GM12864 (cell line): ENCODE measurements at regions not wholly inside any gene's neighbourhood (a gene's known extent, or its start where the extent isn't known, plus 50 kb on each side); places are given as distances from the start of the nearest gene placed in this dataset.
"Not testable (repeated sequence)": the region's sequence is repeated elsewhere in the genome, so short reads cannot be mapped to it uniquely, and the experiment has no call there.

Source experiments
- DNase-seq: peaks from one replicate; pipeline ENCODE4 v3.0.0-alpha.2; 2011; ENCODE audit warnings: low read depth
- H3K4me3 ChIP-seq: 2 replicates; pipeline ENCODE4 v1.5.1; 2011; ENCODE audit warnings: mild to moderate bottlenecking, low read depth, low read length, control low read depth
- TF ChIP-seq, protein P1 (sequence below): IDR thresholded peaks from 2 replicates; pipeline ENCODE4 v1.5.1; 2011; ENCODE audit warnings: low read depth, mild to moderate bottlenecking, moderate library complexity, low read length, control low read depth, inconsistent platforms; ENCODE audit errors: missing control alignments

DNA sequence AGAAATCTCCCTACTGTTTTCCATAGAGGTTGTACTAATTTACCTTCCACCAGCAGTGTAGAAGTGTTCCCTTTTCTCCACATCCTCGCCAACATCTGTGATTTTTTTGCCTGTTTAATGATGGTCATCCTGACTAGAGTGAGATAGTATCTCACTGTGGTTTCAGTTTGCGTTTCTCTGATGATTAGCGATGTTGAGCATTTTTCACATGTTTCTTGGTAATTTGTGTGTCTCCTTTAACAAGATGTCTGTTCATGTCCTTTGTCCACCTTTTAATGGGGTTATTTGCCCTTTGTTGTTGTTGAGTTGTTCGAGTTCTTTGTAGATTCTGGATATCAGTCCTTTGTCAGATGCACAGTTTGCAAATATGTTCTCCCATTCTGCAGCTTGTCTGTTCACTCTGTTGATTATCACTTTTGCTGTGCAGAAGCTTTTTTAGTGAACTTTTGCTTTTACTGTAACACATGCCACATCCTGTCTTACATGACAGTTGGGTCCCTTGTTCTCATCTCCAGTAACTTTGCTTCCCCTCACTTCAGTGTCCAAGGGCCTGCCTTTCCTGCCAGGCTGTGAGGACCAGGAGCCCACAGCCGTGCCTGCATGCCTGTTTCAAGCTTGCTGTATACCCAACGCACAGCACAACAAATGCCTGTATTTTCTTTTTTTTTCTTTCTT lies 64.9 kb downstream of the SPRING1 start:
- peak; percentile 16 for DNase-seq
- TF ChIP-seq, protein P1, sequence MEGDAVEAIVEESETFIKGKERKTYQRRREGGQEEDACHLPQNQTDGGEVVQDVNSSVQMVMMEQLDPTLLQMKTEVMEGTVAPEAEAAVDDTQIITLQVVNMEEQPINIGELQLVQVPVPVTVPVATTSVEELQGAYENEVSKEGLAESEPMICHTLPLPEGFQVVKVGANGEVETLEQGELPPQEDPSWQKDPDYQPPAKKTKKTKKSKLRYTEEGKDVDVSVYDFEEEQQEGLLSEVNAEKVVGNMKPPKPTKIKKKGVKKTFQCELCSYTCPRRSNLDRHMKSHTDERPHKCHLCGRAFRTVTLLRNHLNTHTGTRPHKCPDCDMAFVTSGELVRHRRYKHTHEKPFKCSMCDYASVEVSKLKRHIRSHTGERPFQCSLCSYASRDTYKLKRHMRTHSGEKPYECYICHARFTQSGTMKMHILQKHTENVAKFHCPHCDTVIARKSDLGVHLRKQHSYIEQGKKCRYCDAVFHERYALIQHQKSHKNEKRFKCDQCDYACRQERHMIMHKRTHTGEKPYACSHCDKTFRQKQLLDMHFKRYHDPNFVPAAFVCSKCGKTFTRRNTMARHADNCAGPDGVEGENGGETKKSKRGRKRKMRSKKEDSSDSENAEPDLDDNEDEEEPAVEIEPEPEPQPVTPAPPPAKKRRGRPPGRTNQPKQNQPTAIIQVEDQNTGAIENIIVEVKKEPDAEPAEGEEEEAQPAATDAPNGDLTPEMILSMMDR = no peak
- peak overlapping the region; percentile 22 for H3K4me3 ChIP-seq

DNA sequence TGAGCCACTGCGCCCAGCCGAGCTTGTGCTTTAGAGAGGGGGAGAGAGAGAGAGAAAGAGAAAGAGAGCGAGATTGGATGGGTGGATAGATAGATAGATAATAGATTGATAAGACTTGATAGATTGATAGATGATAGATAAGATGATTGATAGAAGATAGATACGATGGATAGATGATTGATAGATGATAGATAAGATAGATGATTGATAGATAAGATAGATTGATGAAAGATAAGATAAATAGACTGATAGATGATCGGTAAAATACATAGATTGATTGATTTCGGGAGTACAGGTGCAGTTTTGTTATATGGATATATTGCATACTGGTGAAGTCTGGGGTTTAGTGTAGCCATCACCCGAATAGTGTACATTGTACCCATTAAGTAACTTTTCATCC lies 65.9 kb downstream of the SPRING1 start:
- no peak overlapping the region for H3K4me3 ChIP-seq
- TF ChIP-seq, protein P1 = no peak
- DNase-seq = no peak

DNA sequence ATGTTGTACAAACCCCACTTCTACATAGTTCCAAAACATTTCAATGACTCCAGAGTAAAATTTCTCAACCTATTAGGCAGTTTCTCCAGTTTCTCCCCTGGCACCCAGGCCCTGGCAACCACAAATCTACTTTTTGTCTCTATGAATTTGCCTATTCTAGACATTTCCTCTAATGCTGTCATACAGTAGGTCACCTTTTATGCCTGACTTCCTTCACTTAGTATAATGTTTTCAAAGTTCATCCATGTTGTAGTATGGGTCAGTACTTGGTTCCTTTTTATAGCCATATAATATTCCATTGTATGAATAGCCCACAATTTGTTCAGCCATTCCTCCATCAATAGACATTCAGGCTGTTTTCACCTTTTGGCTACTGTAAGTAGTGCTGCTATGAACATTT lies 67.0 kb downstream of the SPRING1 start:
- no peak for DNase-seq
- H3K4me3 ChIP-seq = no peak overlapping the region
- TF ChIP-seq, protein P1 = no peak

DNA sequence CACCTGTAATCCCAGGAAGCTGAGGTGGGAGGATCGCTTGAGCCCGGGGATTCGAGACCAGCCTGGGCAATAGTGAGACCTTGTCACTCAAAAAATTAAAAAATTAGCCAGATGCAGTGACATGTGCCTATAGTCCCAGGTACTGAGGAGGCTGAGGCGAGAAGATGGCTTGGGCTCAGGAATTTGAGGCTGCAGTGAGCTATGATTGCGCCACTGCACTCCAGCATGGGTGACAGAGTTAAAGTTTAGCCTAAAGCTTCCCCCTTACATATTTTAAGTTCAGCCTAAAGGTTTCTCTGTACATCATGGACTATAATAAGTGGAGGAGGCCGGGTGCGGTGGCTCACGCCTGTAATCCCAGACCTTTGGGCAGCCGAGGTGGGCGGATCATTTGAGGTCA lies 70.1 kb downstream of the SPRING1 start:
- TF ChIP-seq, protein P1 = no peak
- no peak for DNase-seq
- H3K4me3 ChIP-seq = no peak overlapping the region

DNA sequence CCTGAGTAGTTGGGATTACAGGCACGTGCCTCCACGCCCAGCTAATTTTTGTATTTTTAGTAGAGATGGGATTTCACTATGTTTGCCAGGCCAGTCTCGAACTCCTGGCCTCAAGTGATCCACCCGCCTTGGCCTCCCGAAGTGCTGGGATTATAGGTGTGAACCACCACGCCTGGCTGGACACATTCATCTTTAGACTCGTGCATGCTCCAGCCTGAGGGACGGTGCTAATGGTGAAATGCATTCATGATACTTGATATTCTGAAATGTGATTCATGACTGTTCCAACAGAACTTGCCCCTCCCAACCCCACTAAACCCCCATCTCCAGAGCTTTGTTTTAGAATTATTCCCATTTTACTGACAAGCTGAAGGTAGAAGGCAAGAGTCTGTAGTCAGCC lies 71.0 kb downstream of the SPRING1 start:
- DNase-seq, H3K4me3 ChIP-seq: not testable (repeated sequence)

DNA sequence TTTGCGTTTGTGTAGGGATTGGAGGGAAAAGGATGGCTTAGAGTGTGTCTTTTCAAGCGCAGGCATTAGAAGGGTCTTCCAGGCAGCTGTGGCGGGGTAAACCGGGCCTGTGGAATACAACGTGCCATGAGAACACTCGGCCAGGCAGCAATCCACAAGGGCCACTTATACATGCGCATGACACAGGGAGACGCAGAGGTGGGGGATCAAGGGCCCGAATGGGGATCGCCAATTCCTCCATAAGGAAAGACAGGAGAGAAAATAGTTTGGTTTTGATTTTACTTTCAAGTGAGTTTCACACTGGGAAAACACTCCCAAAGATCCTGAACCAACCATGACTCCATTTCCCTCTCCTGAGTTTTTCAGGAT lies 71.6 kb downstream of the SPRING1 start:
- DNase-seq = no peak
- TF ChIP-seq, protein P1 = no peak
- no peak overlapping the region for H3K4me3 ChIP-seq

DNA sequence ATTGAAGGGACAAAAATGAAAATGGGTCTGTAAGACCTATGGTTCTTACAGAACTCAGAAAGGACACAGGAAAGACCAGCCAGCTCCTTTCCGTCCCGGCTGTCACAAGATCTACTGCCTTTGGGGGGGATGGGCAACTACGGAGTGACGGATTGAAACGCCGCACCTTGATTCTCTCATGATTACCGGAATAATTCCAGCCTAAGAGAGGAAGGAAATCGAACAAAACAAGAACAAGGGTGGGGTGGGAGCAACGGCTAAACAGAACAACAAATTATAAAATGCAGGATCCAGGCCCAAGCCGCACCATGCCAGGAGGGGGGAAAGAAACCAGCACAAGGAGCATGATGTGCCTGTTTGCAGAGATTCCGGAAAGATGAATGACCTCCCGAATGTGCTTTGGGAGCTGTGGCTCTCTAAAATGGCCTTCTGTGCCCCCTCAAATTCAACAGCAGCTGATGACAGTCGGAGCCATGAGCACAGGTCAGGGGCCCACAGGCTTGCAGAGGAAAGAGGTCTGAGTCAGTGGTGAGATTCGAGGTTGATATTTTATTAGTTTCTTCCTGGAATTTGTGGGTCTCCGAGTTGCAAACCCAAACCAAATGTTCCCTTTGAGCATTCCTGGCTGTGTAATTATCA lies 72.1 kb downstream of the SPRING1 start:
- no peak for DNase-seq
- no peak overlapping the region for H3K4me3 ChIP-seq
- TF ChIP-seq, protein P1 = no peak
